D721Med (cell line): ENCODE measurements at regions not wholly inside any gene's neighbourhood (a gene's known extent, or its start where the extent isn't known, plus 50 kb on each side); places are given as distances from the start of the nearest gene placed in this dataset.

ENCODE experiments used
- DNase-seq: peaks from one replicate; pipeline ENCODE4 v3.0.0; 2011; ENCODE audit warnings: low spot score; ENCODE audit not compliant: insufficient read length
- FAIRE-seq: peaks from 2 replicates; lab custom pipeline; 2011; peaks lifted over from hg19 to GRCh38; lab: Jason Lieb, UNC
- TF ChIP-seq, protein P1 (sequence below): IDR thresholded peaks from 2 replicates; pipeline ENCODE4 v1.5.1; 2012; ENCODE audit warnings: mild to moderate bottlenecking, control low read depth; ENCODE audit not compliant: insufficient read depth; ENCODE audit errors: missing control alignments

DNA sequence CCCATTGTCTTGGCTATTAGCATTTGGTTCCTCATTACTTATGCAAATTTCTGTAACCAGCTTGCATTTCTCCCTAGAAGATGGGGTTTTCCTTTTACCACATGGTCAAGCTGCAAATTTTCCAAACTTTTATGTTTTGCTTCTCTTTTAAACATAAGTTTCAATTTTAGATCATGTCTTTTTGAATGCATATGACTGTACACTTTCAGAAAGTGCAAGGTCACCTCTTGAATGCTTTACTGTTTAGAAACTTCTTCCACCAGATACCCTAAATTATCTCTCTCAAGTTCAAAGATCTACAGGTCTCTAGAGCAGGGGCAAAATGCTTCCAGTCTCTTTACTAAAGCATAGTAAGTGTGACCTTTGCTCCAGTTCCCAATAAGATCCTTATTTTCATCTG, 837.6 kb upstream of the NXPH2 start:
- no peak for FAIRE-seq
- TF ChIP-seq, protein P1, sequence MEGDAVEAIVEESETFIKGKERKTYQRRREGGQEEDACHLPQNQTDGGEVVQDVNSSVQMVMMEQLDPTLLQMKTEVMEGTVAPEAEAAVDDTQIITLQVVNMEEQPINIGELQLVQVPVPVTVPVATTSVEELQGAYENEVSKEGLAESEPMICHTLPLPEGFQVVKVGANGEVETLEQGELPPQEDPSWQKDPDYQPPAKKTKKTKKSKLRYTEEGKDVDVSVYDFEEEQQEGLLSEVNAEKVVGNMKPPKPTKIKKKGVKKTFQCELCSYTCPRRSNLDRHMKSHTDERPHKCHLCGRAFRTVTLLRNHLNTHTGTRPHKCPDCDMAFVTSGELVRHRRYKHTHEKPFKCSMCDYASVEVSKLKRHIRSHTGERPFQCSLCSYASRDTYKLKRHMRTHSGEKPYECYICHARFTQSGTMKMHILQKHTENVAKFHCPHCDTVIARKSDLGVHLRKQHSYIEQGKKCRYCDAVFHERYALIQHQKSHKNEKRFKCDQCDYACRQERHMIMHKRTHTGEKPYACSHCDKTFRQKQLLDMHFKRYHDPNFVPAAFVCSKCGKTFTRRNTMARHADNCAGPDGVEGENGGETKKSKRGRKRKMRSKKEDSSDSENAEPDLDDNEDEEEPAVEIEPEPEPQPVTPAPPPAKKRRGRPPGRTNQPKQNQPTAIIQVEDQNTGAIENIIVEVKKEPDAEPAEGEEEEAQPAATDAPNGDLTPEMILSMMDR: no peak
- DNase-seq: no peak

DNA sequence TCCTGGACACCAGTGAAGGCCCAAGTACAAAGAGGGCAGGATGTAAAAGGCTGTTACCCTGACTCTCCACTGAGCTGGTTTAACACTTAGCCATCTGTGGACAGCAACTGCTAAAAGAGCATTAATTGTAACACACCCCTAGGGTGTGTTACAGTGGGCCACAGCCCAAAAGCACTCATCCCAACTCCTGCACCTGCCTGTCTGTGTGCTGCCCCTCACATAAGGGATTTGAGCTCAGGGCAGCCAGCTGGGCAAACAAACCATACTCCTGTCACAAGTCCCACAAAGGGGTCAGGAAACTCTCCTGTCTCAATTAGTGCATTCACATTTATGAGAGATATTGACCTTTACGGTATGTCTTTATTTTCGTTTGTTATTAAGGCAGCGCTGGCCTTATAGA, 833.1 kb upstream of the NXPH2 start:
- no peak for DNase-seq
- FAIRE-seq: no peak
- TF ChIP-seq, protein P1: no peak

DNA sequence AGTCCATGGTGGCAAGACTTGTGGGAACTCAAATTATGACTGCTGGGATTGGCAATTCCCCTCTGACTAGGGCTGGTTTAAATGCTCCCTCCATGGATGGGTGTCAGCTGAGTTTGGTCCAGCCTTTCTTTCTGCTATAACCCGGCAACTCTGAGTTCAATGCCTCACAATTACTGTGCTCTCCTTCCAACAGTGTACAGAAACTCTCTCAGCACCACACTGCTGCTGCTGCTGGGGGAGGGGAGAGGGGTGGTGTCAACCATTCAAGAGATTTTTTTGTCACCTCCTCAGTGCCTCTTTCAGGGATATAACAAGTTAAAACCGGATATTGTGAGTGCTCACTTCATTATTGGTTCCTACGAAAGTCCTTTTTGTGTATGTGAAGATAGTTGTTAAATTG, 830.3 kb upstream of the NXPH2 start:
- FAIRE-seq (no peak), DNase-seq (no peak)
- TF ChIP-seq, protein P1: no peak

DNA sequence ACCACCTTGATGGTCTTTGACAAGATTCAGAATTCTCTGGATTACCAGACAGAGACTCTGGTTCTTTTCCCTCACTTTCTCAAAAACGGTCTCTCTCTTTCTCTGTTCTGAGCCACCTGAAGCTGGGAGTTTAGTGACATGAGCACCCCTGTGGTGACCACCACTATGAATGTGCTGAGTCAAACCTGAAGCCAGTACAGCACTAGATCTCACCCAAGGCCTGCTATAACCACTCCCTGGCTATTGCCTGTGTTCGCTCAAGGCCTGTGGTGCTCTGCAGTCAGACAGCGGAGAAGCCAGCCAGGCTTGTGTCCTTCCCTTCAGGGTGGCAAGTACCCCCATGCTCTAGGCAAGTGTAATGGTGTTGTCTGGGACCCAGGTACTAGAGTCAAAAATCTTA, 828.9 kb upstream of the NXPH2 start:
- FAIRE-seq: no peak
- TF ChIP-seq, protein P1: no peak

DNA sequence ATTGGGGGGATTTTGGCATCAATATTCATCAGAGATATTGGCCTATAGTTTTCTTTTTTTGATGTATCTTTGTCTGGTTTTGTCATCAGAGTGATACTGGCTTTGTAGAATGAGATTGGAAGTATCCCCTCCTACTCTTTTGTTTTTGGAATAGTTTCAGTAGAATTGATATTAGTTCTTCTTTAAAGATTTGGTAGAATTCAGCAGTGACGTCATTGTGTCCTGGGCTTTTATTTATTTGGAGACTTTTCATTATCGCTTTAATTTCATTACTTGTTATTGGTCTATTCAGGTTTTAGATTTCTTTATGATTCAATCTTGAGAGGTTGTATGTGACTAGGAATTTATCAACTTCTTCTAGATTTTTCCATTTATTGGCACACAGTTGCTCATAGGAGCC, 825.5 kb upstream of the NXPH2 start:
- no peak for DNase-seq
- no peak for FAIRE-seq
- TF ChIP-seq, protein P1: no peak

More for the DNA sequence above, 828.9 kb upstream of the NXPH2 start:
- no peak for DNase-seq

DNA sequence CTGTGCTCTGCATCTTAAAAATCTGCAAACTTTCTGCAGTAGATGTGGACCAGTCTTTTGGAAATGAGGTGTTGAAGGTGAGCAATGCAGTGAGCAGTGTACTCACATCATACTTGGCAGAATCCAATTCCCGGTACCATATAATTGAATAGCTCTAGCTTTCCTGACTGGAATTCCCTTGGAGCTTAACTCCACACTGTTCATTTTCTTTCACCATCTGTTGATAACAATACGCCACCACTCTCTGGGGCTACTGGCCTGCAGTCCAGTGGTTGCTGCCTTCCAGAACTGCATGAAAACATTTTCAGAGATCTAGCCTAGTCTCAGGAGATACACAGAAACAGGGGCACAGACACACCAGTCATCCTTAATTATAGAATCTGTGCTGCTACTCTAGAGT, 820.0 kb upstream of the NXPH2 start:
- TF ChIP-seq, protein P1: no peak
- FAIRE-seq (no peak), DNase-seq (no peak)

DNA sequence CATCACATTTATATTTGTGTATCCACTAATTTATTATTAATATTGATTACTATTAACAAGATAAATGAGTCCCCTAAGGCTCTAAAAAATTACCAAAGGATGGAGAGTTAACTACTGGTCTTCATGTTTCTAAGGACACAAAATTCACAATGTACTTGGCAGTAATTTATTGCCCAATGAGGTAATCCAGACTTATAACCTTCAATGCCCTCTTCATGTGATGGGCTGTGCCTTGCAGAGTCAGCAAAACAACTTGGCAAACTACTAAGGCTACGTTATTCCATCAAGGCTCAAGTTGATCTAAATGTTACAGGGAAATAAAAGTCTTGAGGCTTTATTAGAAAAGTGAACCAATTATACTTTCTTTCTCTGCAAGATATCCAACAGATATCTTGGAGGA, 804.9 kb upstream of the NXPH2 start:
- DNase-seq (no peak), FAIRE-seq (no peak)

More for the DNA sequence above, 804.9 kb upstream of the NXPH2 start:
- TF ChIP-seq, protein P1: no peak
